Esophagus squamous epithelium (tissue), 5 donors: ENCODE measurements at regions not wholly inside any gene's neighbourhood (a gene's known extent, or its start where the extent isn't known, plus 50 kb on each side); places are given as distances from the start of the nearest gene placed in this dataset.

Source experiments
- DNase-seq: peaks from one replicate; lab custom pipeline; 2025; lab: John Stamatoyannopoulos, UW
- H3K27ac ChIP-seq, 4 donors: fragments of 200-600 bp; sonication (generic); one replicate each; pipeline ENCODE4 v1.5.1; 2016 to 2019; ENCODE audit warnings: mild to moderate bottlenecking in 1 of 4
- H3K27me3 ChIP-seq, 4 donors: fragments of 200-600 bp; sonication (generic); 1 replicate in 3 of 4; 2 replicates in 1 of 4; pipeline versions ENCODE4 v1.5.1 to v1.6.0; 2017 to 2021; ENCODE audit warnings: antibody characterized with exemption in 1 of 4
- H3K36me3 ChIP-seq, 3 donors: fragments of 200-600 bp; sonication (generic); one replicate each; pipeline ENCODE4 v1.5.1; 2016 to 2019
- H3K4me1 ChIP-seq, 3 donors: fragments of 200-600 bp; sonication (generic); one replicate each; pipeline ENCODE4 v1.5.1; 2017 to 2019
- H3K4me3 ChIP-seq, 4 donors: fragments of 200-600 bp; sonication (generic); 1 replicate in 3 of 4; 2 replicates in 1 of 4; pipeline ENCODE4 v1.5.1; 2016 to 2019; ENCODE audit warnings: mild to moderate bottlenecking in 2 of 4, moderate library complexity in 1 of 4
- H3K9me3 ChIP-seq, 3 donors: fragments of 200-600 bp; sonication (generic); one replicate each; pipeline ENCODE4 v1.5.1; 2016 to 2019
- CTCF ChIP-seq, 6 experiments: fragments of 450-650 bp in 4 of 6; fragments of 200-600 bp in 2 of 6; sonication (generic) in 2 of 6; IDR thresholded peaks; one replicate each; pipeline ENCODE4 v1.5.1; 2016 to 2019; ENCODE audit warnings: antibody characterized with exemption in 6 of 6, mild to moderate bottlenecking in 4 of 6, moderate library complexity in 4 of 6
- POLR2A ChIP-seq, 4 donors: fragments of 450-650 bp; IDR thresholded peaks; one replicate each; pipeline ENCODE4 v1.6.1; 2017; ENCODE audit warnings: antibody characterized with exemption in 4 of 4, mild to moderate bottlenecking in 4 of 4, moderate library complexity in 3 of 4
- WGBS, 2 donors: methylation state at CpG; one replicate each; pipeline ENCODE4 v1.1.5; 2018; 5-methylcytosine and 5-hydroxymethylcytosine counted together
- intact Hi-C: fragments of 100-400 bp; cut with DNase I; formaldehyde crosslinking; loops from one replicate; pipeline ENCODE4 v1.15.0; 2022
- donor health status: DM: yes; HTN: yes; CAD: no.

- intact Hi-C loops: no loop called here
- no peak overlapping the region for H3K4me3 ChIP-seq
These were observed 93.1 kb upstream of the ESX1 start for GRCh38 chrX:104347860-104348259.

GRCh38 chrX:104343428-104344129 is 88.8 kb upstream of the ESX1 start:
- no peak for DNase-seq
- 24 to 36% methylated on average over 7 to 8 of the region's 8 CpGs for WGBS, 2 donors
- no peak overlapping the region for H3K27ac ChIP-seq
- H3K36me3 ChIP-seq: no peaks in the 10 kb centered on the region
- no peaks in the 10 kb centered on the region for H3K4me1 ChIP-seq
- intact Hi-C loops: no loop called here
- peaks cover 0 to 20% (median 2%) of the 10 kb centered on the region in 4 donors for H3K27me3 ChIP-seq
- TF ChIP-seq CTCF (IDR thresholded peaks at IDR 0.05): peak; percentile 20 to 50 (median 40)
- TF ChIP-seq POLR2A (IDR thresholded peaks at IDR 0.05): no peak
- no peaks in the 10 kb centered on the region for H3K9me3 ChIP-seq
- no peak overlapping the region for H3K4me3 ChIP-seq

More at GRCh38 chrX:104347860-104348259, 93.1 kb upstream of the ESX1 start:
- 46 to 53% methylated on average over 3 to 4 of the region's 4 CpGs for WGBS, 2 donors
- Histone ChIP-seq H3K4me1 (peaks cover 0 to 4% (median 0%) of the 10 kb centered on the region in 3 donors), H3K27ac (no peak overlapping the region), H3K36me3 (no peaks in the 10 kb centered on the region), H3K9me3 (no peaks in the 10 kb centered on the region), H3K27me3 (peaks cover 0 to 3% (median 0%) of the 10 kb centered on the region in 4 donors)
- no peak for TF ChIP-seq CTCF (IDR thresholded peaks at IDR 0.05)
- no peak for DNase-seq

GRCh38 chrX:104342065-104342464 is 87.3 kb upstream of the ESX1 start:
- Histone ChIP-seq H3K9me3 (no peaks in the 10 kb centered on the region), H3K27ac (no peak overlapping the region), H3K4me1 (no peaks in the 10 kb centered on the region), H3K4me3 (no peak overlapping the region), H3K27me3 (peaks cover 0 to 20% (median 2%) of the 10 kb centered on the region in 4 donors), H3K36me3 (no peaks in the 10 kb centered on the region)
- 17 to 37% methylated on average over 2 of the region's 2 CpGs for WGBS, 2 donors
- intact Hi-C loops: no loop called here
- no peak for DNase-seq
- TF ChIP-seq CTCF (IDR thresholded peaks at IDR 0.05) (no peak), POLR2A (IDR thresholded peaks at IDR 0.05) (no peak)

GRCh38 chrX:104335756-104336155 is 81.0 kb upstream of the ESX1 start:
- Histone ChIP-seq H3K36me3 (no peaks in the 10 kb centered on the region), H3K4me3 (no peak overlapping the region), H3K4me1 (no peaks in the 10 kb centered on the region), H3K9me3 (no peaks in the 10 kb centered on the region), H3K27me3 (peaks cover 0 to 61% (median 3%) of the 10 kb centered on the region in 4 donors), H3K27ac (no peak overlapping the region)
- intact Hi-C loops: no loop called here
- DNase-seq: no peak
- TF ChIP-seq POLR2A (IDR thresholded peaks at IDR 0.05): no peak
- TF ChIP-seq CTCF (IDR thresholded peaks at IDR 0.05): no peak
- 69 to 85% methylated on average over 3 of the region's 3 CpGs for WGBS, 2 donors

- H3K27me3 ChIP-seq: peaks cover 0 to 57% (median 3%) of the 10 kb centered on the region in 4 donors
- WGBS, 2 donors: 73 to 100% methylated on average over 1 of the region's 1 CpG
- TF ChIP-seq POLR2A (IDR thresholded peaks at IDR 0.05): no peak
- no peak for TF ChIP-seq CTCF (IDR thresholded peaks at IDR 0.05)
- H3K27ac ChIP-seq: no peak overlapping the region
- no peaks in the 10 kb centered on the region for H3K9me3 ChIP-seq
- DNase-seq: no peak
- intact Hi-C loops: no loop called here
- no peaks in the 10 kb centered on the region for H3K36me3 ChIP-seq
- no peak overlapping the region for H3K4me3 ChIP-seq
- no peaks in the 10 kb centered on the region for H3K4me1 ChIP-seq
These were observed 80.2 kb upstream of the ESX1 start for GRCh38 chrX:104334971-104335370.
